Large intestine (tissue), 3 donors: ENCODE measurements at regions not wholly inside any gene's neighbourhood (a gene's known extent, or its start where the extent isn't known, plus 50 kb on each side); places are given as distances from the start of the nearest gene placed in this dataset.
A peak's percentile ranks its signal among the peaks of the same experiment; 100 is the strongest.

Experiments
- DNase-seq, 2 donors: peaks; one replicate each; pipeline versions ENCODE4 v3.0.0 to v3.0.0-alpha.2; 2013
- H3K27ac ChIP-seq: one replicate; pipeline ENCODE4 v1.5.1; 2013; ENCODE audit warnings: low read length
- H3K27me3 ChIP-seq: 2 replicates; pipeline ENCODE4 v1.6.1; 2013; ENCODE audit warnings: low read length; ENCODE audit not compliant: control insufficient read depth, insufficient read depth
- H3K36me3 ChIP-seq: 2 replicates; pipeline ENCODE4 v1.6.1; 2013; ENCODE audit warnings: low read length; ENCODE audit not compliant: control insufficient read depth, insufficient read depth
- H3K4me1 ChIP-seq: one replicate; pipeline ENCODE4 v1.6.1; 2013; ENCODE audit warnings: low read length; ENCODE audit not compliant: control insufficient read depth, insufficient read depth
- H3K4me3 ChIP-seq: one replicate; pipeline ENCODE4 v1.5.1; 2013; ENCODE audit warnings: low read length
- H3K9me3 ChIP-seq: one replicate; pipeline ENCODE4 v1.6.1; 2013; ENCODE audit warnings: mild to moderate bottlenecking, low read depth, low read length, moderate library complexity; ENCODE audit not compliant: control insufficient read depth
- WGBS: methylation state at CpG from one replicate; pipeline ENCODE4 v1.1.5; 2013; ENCODE audit warnings: low lambda C conversion rate; ENCODE audit not compliant: insufficient coverage; 5-methylcytosine and 5-hydroxymethylcytosine counted together

GRCh38 chr2:64283006-64283570, 138.9 kb upstream of the PELI1 start:
- Histone ChIP-seq H3K9me3 (no peaks in the 10 kb centered on the region), H3K27ac (peak overlapping the region; percentile 16), H3K36me3 (no peaks in the 10 kb centered on the region), H3K27me3 (no peaks in the 10 kb centered on the region), H3K4me3 (no peak overlapping the region), H3K4me1 (no peaks in the 10 kb centered on the region)
- no peak for DNase-seq
- 100% methylated on average over 1 of the region's 5 CpGs for WGBS

GRCh38 chr2:64283641-64284361, 139.6 kb upstream of the PELI1 start:
- Histone ChIP-seq H3K4me3 (no peak overlapping the region), H3K4me1 (no peaks in the 10 kb centered on the region), H3K9me3 (no peaks in the 10 kb centered on the region), H3K36me3 (no peaks in the 10 kb centered on the region), H3K27ac (peak overlapping the region; percentile 16), H3K27me3 (no peaks in the 10 kb centered on the region)
- DNase-seq, result peak in 1 of 2 donors; percentile 28
- WGBS, result 85% methylated on average over 2 of the region's 15 CpGs

GRCh38 chr2:64284751-64285150, 140.5 kb upstream of the PELI1 start:
- Histone ChIP-seq H3K27ac (no peak overlapping the region), H3K4me1 (no peaks in the 10 kb centered on the region), H3K4me3 (no peak overlapping the region), H3K27me3 (no peaks in the 10 kb centered on the region), H3K9me3 (no peaks in the 10 kb centered on the region), H3K36me3 (no peaks in the 10 kb centered on the region)
- no peak for DNase-seq
- WGBS, result no CpG with 5 or more reads among the region's 3 CpGs

- Histone ChIP-seq H3K27ac (no peak overlapping the region), H3K4me3 (no peak overlapping the region), H3K4me1 (no peaks in the 10 kb centered on the region), H3K9me3 (no peaks in the 10 kb centered on the region), H3K36me3 (no peaks in the 10 kb centered on the region), H3K27me3 (no peaks in the 10 kb centered on the region)
- DNase-seq, result no peak
- WGBS, result 83% methylated on average over 1 of the region's 5 CpGs
These were observed 143.1 kb upstream of the PELI1 start for GRCh38 chr2:64287202-64287740.

GRCh38 chr2:64288321-64289193, 144.3 kb upstream of the PELI1 start:
- H3K9me3 ChIP-seq, result no peaks in the 10 kb centered on the region
- no peak for DNase-seq
- no peaks in the 10 kb centered on the region for H3K4me1 ChIP-seq
- no peak overlapping the region for H3K27ac ChIP-seq
- H3K27me3 ChIP-seq, result no peaks in the 10 kb centered on the region
- WGBS, result no CpG with 5 or more reads among the region's 13 CpGs
- H3K36me3 ChIP-seq, result no peaks in the 10 kb centered on the region
- no peak overlapping the region for H3K4me3 ChIP-seq

GRCh38 chr2:64289251-64289650, 145.0 kb upstream of the PELI1 start:
- H3K27ac ChIP-seq, result no peak overlapping the region

GRCh38 chr2:64289737-64290136, 145.5 kb upstream of the PELI1 start:
- Histone ChIP-seq H3K36me3 (no peaks in the 10 kb centered on the region), H3K27ac (no peak overlapping the region)
- WGBS, result no CpG with 5 or more reads among the region's 1 CpG

More at GRCh38 chr2:64289251-64289650, 145.0 kb upstream of the PELI1 start:
- DNase-seq, result no peak
- H3K9me3 ChIP-seq, result no peaks in the 10 kb centered on the region
- H3K4me3 ChIP-seq, result no peak overlapping the region
- WGBS, result 78% methylated on average over 1 of the region's 5 CpGs
- H3K27me3 ChIP-seq, result no peaks in the 10 kb centered on the region
- H3K4me1 ChIP-seq, result no peaks in the 10 kb centered on the region
- no peaks in the 10 kb centered on the region for H3K36me3 ChIP-seq

GRCh38 chr2:64291181-64291580, 147.0 kb upstream of the PELI1 start:
- Histone ChIP-seq H3K27me3 (no peaks in the 10 kb centered on the region), H3K4me3 (no peak overlapping the region), H3K36me3 (no peaks in the 10 kb centered on the region), H3K9me3 (no peaks in the 10 kb centered on the region), H3K27ac (no peak overlapping the region), H3K4me1 (no peaks in the 10 kb centered on the region)
- WGBS, result no CpG with 5 or more reads among the region's 1 CpG
- no peak for DNase-seq

More at GRCh38 chr2:64289737-64290136, 145.5 kb upstream of the PELI1 start:
- no peak for DNase-seq
- no peaks in the 10 kb centered on the region for H3K9me3 ChIP-seq
- H3K4me1 ChIP-seq, result no peaks in the 10 kb centered on the region
- H3K4me3 ChIP-seq, result no peak overlapping the region
- H3K27me3 ChIP-seq, result no peaks in the 10 kb centered on the region

GRCh38 chr2:64295326-64296139, 151.3 kb upstream of the PELI1 start:
- Histone ChIP-seq H3K4me1 (no peaks in the 10 kb centered on the region), H3K4me3 (no peak overlapping the region), H3K27ac (no peak overlapping the region), H3K27me3 (no peaks in the 10 kb centered on the region), H3K36me3 (no peaks in the 10 kb centered on the region), H3K9me3 (no peaks in the 10 kb centered on the region)
- 100% methylated on average over 1 of the region's 5 CpGs for WGBS
- DNase-seq, result no peak

- DNase-seq, result no peak
These were observed 151.9 kb upstream of the PELI1 start for GRCh38 chr2:64296140-64296480.

More at GRCh38 chr2:64296140-64296480, 151.9 kb upstream of the PELI1 start:
- H3K27me3 ChIP-seq, result no peaks in the 10 kb centered on the region
- no peaks in the 10 kb centered on the region for H3K9me3 ChIP-seq
- no CpG with 5 or more reads among the region's 4 CpGs for WGBS
- H3K36me3 ChIP-seq, result no peaks in the 10 kb centered on the region
- H3K4me1 ChIP-seq, result no peaks in the 10 kb centered on the region
- H3K27ac ChIP-seq, result no peak overlapping the region
- no peak overlapping the region for H3K4me3 ChIP-seq
